ENCODE measurements at regions not wholly inside any gene's neighbourhood (a gene's known extent, or its start where the extent isn't known, plus 50 kb on each side); places are given as distances from the start of the nearest gene placed in this dataset.

DNA sequence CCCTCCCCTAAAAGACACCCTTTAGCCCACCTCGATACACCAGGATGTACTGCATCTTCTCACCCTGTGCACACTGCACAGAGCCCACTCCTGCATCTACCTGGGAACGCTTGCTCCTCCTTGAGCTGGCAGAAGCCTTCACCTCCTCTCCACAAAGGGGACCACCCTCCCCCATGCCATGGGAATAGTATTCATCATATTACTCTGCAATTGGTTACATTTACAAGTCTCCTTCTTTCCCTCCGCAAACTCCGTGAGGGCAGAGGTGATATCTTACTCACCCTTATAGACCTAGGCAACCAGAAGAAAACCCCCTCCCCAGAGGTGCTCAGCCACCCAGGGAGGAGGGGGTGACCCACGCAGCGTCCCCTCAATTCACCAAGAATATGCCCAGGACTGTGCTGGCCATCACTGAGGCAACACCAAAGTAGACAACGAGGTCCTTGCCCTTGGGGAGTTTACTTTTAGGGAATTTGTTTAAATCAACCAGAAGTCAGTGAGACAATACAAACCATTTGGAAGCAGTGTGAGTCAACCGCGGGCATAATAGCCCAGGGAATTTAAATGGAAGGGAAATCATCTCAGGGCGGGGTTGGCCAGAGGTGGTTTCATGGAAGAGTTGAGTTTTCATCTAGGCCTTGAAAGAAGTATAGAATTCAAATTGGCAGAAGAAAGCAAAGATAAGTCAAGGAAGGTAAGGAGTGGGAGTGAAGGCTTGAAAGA lies 214.5 kb downstream of the BARX2 start:
- Histone ChIP-seq H3K36me3 (no peaks in the 10 kb centered on the region), H4K20me1 (no peaks in the 10 kb centered on the region), H3K4me3 (no peak overlapping the region), H3K27me3 (no peaks in the 10 kb centered on the region), H3K4me2 (no peak overlapping the region), H3K4me1 (no peaks in the 10 kb centered on the region), H3K9me3 (no peaks in the 10 kb centered on the region), H3K27ac (no peak overlapping the region), H3K9ac (no peak overlapping the region)
- TF ChIP-seq Cebpa-rat (IDR thresholded peaks at IDR 0.05): no peak

DNA sequence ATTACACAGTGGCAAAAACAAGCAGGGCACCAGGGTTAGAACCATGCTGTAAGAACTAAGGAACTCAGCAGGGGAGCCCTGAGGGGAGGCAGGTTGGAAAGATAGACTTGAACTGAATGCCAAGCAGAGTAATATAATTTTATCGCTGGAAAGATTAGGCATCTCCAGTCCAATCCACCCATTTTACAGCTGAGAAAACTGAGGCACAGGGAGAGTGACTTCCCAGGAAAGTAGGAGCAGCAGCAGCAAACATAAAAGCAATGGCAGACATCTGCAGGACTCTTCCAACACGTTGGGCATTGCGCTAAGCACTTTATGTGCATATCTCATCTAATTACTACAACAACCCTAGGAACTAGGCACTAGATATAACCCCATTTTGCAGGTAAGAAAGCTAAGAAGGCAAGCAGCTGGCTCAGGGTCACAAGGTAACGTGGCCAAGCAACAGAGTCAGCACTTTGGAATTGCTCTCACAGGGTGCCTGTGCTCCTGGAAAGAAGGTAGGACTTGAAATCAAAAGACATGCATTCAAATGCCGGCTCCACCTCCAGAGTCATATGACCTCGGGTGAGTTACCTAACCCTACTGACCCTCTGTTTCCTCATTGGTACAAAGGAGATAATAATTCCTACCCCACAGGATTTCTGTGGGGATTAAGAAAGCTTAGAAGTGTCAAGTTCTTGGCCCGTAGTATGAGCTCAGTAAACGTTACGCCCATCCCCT lies 215.3 kb downstream of the BARX2 start:
- no peak for TF ChIP-seq Cebpa-rat (IDR thresholded peaks at IDR 0.05)
- Histone ChIP-seq H4K20me1 (no peaks in the 10 kb centered on the region), H3K27me3 (no peaks in the 10 kb centered on the region), H3K4me2 (no peak overlapping the region), H3K27ac (no peak overlapping the region), H3K4me1 (no peaks in the 10 kb centered on the region), H3K36me3 (no peaks in the 10 kb centered on the region), H3K9ac (no peak overlapping the region), H3K4me3 (no peak overlapping the region), H3K9me3 (no peaks in the 10 kb centered on the region)

DNA sequence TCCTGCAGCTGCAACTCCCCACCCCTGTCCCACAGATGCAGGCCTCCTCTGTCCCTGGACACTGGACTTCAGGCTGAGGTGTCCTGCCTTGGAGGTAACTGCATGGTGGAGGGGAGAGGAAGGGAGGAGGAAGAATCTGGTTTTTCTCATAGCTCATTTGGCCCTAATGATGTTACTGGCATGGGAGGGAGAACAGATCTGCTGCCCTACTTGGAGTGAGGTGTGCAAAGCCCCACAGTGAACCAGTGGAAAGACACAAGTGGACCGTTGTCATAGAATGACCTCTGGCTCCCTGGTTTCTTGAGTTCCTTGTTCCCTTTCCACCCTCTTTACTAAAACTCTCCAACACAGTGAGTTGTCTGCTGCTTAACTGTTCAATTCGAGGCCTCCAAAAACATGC lies 215.9 kb downstream of the BARX2 start:
- Histone ChIP-seq H3K9ac (no peak overlapping the region), H3K9me3 (no peaks in the 10 kb centered on the region), H3K4me2 (no peak overlapping the region), H3K4me1 (no peaks in the 10 kb centered on the region), H3K27ac (no peak overlapping the region), H3K27me3 (no peaks in the 10 kb centered on the region), H4K20me1 (no peaks in the 10 kb centered on the region), H3K36me3 (no peaks in the 10 kb centered on the region), H3K4me3 (no peak overlapping the region)
- no peak for TF ChIP-seq Cebpa-rat (IDR thresholded peaks at IDR 0.05)

GRCh38 chr11:129592191-129592590 lies 216.5 kb downstream of the BARX2 start:
- Histone ChIP-seq H3K4me1 (no peaks in the 10 kb centered on the region), H3K4me2 (no peak overlapping the region), H4K20me1 (no peaks in the 10 kb centered on the region), H3K36me3 (no peaks in the 10 kb centered on the region), H3K27me3 (no peaks in the 10 kb centered on the region), H3K9me3 (no peaks in the 10 kb centered on the region), H3K4me3 (no peak overlapping the region), H3K9ac (no peak overlapping the region), H3K27ac (no peak overlapping the region)
- no peak for TF ChIP-seq Cebpa-rat (IDR thresholded peaks at IDR 0.05)

- Histone ChIP-seq H3K36me3 (no peaks in the 10 kb centered on the region), H3K4me2 (no peak overlapping the region), H4K20me1 (no peaks in the 10 kb centered on the region), H3K4me3 (no peak overlapping the region), H3K9ac (no peak overlapping the region), H3K4me1 (no peaks in the 10 kb centered on the region), H3K27ac (no peak overlapping the region), H3K27me3 (no peaks in the 10 kb centered on the region), H3K9me3 (0 out of 2 replicates have a peak, but pooled peaks cover 1% of the 10 kb centered on the region)
- no peak for TF ChIP-seq Cebpa-rat (IDR thresholded peaks at IDR 0.05)
These were observed 217.4 kb downstream of the BARX2 start for GRCh38 chr11:129593098-129593497.

DNA sequence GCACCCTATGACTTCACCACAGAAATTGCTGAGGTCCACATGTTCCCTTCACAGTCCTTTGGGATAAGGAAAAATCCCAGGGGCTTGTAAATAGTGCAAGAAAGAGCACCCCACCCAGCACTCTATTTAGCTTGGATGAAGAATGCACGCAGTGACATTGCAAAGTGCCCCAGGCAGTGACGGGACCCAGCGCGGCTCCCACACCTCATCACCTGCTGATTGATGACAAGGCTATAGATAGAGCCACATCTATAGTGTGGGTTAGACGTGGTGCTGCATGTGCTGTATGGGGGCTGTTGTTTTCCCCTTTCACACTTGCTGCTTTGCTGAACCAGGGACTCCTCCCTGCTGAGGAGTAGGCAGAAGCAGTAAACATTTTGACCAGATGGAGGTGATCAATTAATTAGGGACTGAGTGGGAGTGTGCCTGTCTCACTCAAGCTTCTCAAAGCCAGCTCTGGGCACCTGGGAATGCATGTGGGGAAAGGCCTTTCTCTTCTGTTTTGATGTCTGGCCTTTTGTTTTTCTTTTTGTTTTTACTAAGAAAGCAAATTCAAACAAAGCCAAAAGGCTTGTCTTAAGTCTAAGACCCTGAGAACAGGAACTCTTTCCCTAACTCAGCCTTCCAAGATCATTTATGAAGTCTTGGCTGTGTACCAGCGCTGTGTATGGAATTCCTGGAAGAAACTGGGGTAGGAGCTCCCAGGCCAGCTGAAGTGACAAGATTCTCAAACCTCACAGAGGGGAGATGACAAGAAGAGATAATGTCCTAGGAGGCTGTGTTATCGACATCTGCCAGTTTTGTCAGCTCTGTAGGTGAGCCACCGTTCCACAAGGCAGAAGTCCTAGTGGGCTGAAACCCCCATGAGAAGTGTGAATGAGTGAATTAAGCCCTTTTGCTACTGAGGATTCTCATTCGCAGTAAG lies 219.7 kb downstream of the BARX2 start:
- Histone ChIP-seq H3K4me1 (no peaks in the 10 kb centered on the region), H3K27me3 (no peaks in the 10 kb centered on the region), H3K4me2 (no peak overlapping the region), H3K9me3 (0 out of 2 replicates have a peak, but pooled peaks cover 3% of the 10 kb centered on the region), H3K9ac (no peak overlapping the region), H4K20me1 (no peaks in the 10 kb centered on the region), H3K27ac (no peak overlapping the region), H3K4me3 (no peak overlapping the region), H3K36me3 (no peaks in the 10 kb centered on the region)
- TF ChIP-seq Cebpa-rat (IDR thresholded peaks at IDR 0.05): no peak

DNA sequence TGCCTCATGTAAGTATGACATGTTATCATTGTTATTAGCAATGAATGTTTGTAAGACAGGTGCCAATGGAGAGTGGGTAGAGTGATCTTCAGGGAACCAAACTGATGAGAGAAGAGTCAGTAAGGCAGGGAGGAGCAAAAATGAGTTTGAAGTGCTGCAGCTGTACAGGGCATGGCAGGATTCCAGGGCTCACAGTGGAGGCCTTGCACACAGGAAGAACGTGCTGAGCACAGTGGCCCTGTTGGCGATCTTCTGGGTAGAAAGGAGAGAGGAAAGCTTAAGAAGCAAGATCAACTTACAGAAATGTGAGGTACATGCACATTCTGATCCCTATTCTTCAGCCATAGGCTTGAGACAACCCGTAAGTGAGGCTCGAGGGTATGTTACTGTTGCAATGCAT lies 219.3 kb upstream of the TMEM45B start:
- Histone ChIP-seq H3K9me3 (0 out of 2 replicates have a peak, but pooled peaks cover 3% of the 10 kb centered on the region), H3K4me3 (no peak overlapping the region), H3K9ac (no peak overlapping the region), H4K20me1 (no peaks in the 10 kb centered on the region), H3K27ac (no peak overlapping the region), H3K4me2 (no peak overlapping the region), H3K4me1 (no peaks in the 10 kb centered on the region), H3K27me3 (no peaks in the 10 kb centered on the region), H3K36me3 (no peaks in the 10 kb centered on the region)
- no peak for TF ChIP-seq Cebpa-rat (IDR thresholded peaks at IDR 0.05)

GRCh38 chr11:129598378-129598777 lies 217.3 kb upstream of the TMEM45B start:
- no peak overlapping the region for H3K4me2 ChIP-seq
- TF ChIP-seq Cebpa-rat (IDR thresholded peaks at IDR 0.05): no peak
- H3K36me3 ChIP-seq: no peaks in the 10 kb centered on the region
- H3K9ac ChIP-seq: no peak overlapping the region
- no peaks in the 10 kb centered on the region for H3K27me3 ChIP-seq
- no peak overlapping the region for H3K4me3 ChIP-seq
- 0 out of 2 replicates have a peak, but pooled peaks cover 3% of the 10 kb centered on the region for H3K9me3 ChIP-seq
- H3K27ac ChIP-seq: no peak overlapping the region
- no peaks in the 10 kb centered on the region for H3K4me1 ChIP-seq
- no peaks in the 10 kb centered on the region for H4K20me1 ChIP-seq

DNA sequence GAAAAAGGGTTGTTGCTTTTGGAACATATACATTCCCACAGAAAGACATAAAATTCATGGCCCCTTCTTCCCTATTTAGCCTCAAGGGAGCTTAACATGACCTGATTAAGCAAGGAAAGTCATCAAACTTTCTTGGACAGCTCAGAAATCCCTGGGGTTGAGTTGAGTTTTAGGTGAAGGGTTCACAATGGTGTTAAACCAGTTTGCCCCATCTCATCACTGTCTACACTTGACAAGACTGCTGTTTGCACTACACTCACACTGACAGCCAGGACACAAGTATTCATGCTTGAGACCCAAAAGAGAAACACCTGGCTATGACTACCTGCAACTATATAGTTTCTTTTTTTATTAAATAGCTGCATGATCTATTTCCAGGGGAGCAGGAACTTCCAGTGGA lies 209.8 kb upstream of the TMEM45B start:
- Histone ChIP-seq H3K9ac (no peak overlapping the region), H3K27ac (no peak overlapping the region), H3K4me2 (no peak overlapping the region), H3K36me3 (no peaks in the 10 kb centered on the region), H3K27me3 (no peaks in the 10 kb centered on the region), H3K9me3 (no peaks in the 10 kb centered on the region), H3K4me3 (no peak overlapping the region), H3K4me1 (no peaks in the 10 kb centered on the region), H4K20me1 (no peaks in the 10 kb centered on the region)
- no peak for TF ChIP-seq Cebpa-rat (IDR thresholded peaks at IDR 0.05)
